Thoracic aorta (tissue), 2 donors: ENCODE measurements at regions not wholly inside any gene's neighbourhood (a gene's known extent, or its start where the extent isn't known, plus 50 kb on each side); places are given as distances from the start of the nearest gene placed in this dataset.

ENCODE experiments used
- ATAC-seq: fragments of 150-250 bp; one replicate; pipeline ENCODE4 v1.8.0; 2017; ENCODE audit warnings: low read depth; ENCODE audit not compliant: insufficient number of reproducible peaks, low FRiP score
- DNase-seq: peaks from one replicate; pipeline ENCODE4 v3.0.0-alpha.2; 2020; ENCODE audit warnings: low spot score
- H3K27ac ChIP-seq, 2 donors: fragments of 200-600 bp; sonication (generic); 1 replicate in 1 of 2; 2 replicates in 1 of 2; pipeline ENCODE4 v1.5.1; 2016; ENCODE audit warnings: mild to moderate bottlenecking in 2 of 2, moderate library complexity in 2 of 2
- H3K27me3 ChIP-seq: fragments of 200-600 bp; sonication (generic); replicated peaks from 2 replicates; pipeline ENCODE4 v1.6.0; 2016; ENCODE audit warnings: mild to moderate bottlenecking; ENCODE audit not compliant: insufficient read depth
- H3K36me3 ChIP-seq: fragments of 200-600 bp; sonication (generic); one replicate; pipeline ENCODE4 v1.5.1; 2016
- H3K4me1 ChIP-seq, 2 donors: fragments of 200-600 bp; sonication (generic); 1 replicate in 1 of 2; 2 replicates in 1 of 2; pipeline versions ENCODE4 v1.5.1 to v1.6.0; 2016; ENCODE audit warnings: low read depth in 2 of 2, mild to moderate bottlenecking in 1 of 2; ENCODE audit not compliant: control insufficient read depth in 1 of 2
- H3K4me3 ChIP-seq: fragments of 200-600 bp; sonication (generic); 2 replicates; pipeline ENCODE4 v1.5.1; 2016; ENCODE audit warnings: mild to moderate bottlenecking
- H3K9me3 ChIP-seq: fragments of 200-600 bp; sonication (generic); 2 replicates; pipeline ENCODE4 v1.5.1; 2016
- CTCF ChIP-seq: fragments of 200-600 bp; sonication (generic); IDR thresholded peaks from one replicate; pipeline ENCODE4 v1.5.1; 2019; ENCODE audit warnings: antibody characterized with exemption

DNA sequence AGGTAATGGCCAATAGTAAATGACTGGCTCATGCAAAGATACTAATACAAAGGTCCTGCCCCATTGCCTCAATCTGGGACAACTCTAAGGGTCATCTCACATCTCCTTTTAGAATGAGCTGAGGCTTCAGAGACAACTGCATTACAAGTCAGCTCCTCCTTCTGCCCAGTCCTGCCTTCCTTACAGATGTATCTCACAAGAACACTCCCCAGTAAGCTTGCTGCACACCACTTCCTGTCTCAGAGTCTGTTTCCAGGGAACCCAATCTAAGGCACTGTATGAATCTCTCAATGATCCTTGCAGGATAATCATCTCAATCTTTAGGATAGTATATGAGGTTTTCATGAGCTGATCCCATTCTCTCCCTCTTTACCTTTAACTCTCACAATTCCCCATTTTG is 57.8 kb upstream of the ZDHHC17 start:
- no peak for TF ChIP-seq CTCF
- H3K9me3 ChIP-seq, result no peaks in the 10 kb centered on the region
- no peak for DNase-seq
- no peaks in the 10 kb centered on the region for H3K4me1 ChIP-seq
- no peaks in the 10 kb centered on the region for H3K36me3 ChIP-seq
- H3K27me3 ChIP-seq, result no peaks in the 10 kb centered on the region
- no peak overlapping the region for H3K4me3 ChIP-seq
- ATAC-seq, result no peak
- no peak overlapping the region for H3K27ac ChIP-seq

- no peaks in the 10 kb centered on the region for H3K27me3 ChIP-seq
- H3K27ac ChIP-seq, result no peak overlapping the region
- H3K4me3 ChIP-seq, result no peak overlapping the region
- DNase-seq (no peak), ATAC-seq (no peak)
- TF ChIP-seq CTCF, result no peak
- H3K36me3 ChIP-seq, result no peaks in the 10 kb centered on the region
- H3K4me1 ChIP-seq, result no peaks in the 10 kb centered on the region
- no peaks in the 10 kb centered on the region for H3K9me3 ChIP-seq
Observed at GRCh38 chr12:76706761-76707160, 57.2 kb upstream of the ZDHHC17 start.

DNA sequence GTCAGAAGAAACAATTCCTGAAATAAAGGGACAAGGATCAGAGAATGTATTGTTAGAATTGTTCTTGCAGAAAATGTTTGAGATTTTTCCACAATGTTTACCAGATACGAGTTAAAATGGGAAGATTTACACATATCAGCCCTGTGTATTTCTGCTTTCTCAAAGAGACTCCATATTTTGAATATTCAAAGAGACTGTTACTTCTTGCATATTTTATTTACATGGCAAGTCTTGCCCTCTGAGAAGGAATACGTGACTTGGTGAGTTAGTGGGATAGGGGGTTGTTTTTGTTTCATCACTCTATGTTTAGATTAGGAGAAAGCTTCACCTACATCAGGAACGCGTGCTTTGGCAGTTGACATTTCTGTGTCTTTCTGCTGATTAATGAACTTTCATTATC is 56.1 kb upstream of the ZDHHC17 start:
- H3K9me3 ChIP-seq, result no peaks in the 10 kb centered on the region
- no peak for TF ChIP-seq CTCF
- no peak overlapping the region for H3K4me3 ChIP-seq
- DNase-seq (no peak), ATAC-seq (no peak)
- no peaks in the 10 kb centered on the region for H3K4me1 ChIP-seq
- no peaks in the 10 kb centered on the region for H3K36me3 ChIP-seq
- H3K27me3 ChIP-seq, result no peaks in the 10 kb centered on the region
- H3K27ac ChIP-seq, result no peak overlapping the region

GRCh38 chr12:76708296-76708695 is 55.6 kb upstream of the ZDHHC17 start:
- Histone ChIP-seq H3K36me3 (no peaks in the 10 kb centered on the region), H3K4me1 (no peaks in the 10 kb centered on the region), H3K27ac (no peak overlapping the region), H3K27me3 (no peaks in the 10 kb centered on the region), H3K4me3 (no peak overlapping the region), H3K9me3 (no peaks in the 10 kb centered on the region)
- no peak for TF ChIP-seq CTCF
- DNase-seq, result no peak
- no peak for ATAC-seq

DNA sequence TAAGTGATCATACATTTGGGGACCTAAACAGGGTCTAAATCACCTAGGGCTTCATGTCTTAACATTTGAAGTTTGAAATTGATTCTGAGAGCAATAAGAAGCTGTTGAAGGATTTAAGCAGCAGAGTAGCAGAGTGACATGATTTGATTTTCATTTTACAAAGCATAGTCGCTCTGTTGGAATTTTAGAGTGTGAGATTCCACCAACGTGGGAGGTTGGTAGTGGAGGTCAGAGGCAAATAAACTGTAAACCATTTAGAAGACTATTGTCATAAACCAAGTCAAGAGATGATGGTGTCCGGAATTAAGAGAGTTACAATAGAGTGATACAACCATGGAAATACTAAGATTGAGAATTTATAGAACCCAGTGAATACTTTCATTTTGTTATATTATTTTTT is 52.7 kb upstream of the ZDHHC17 start:
- H3K27me3 ChIP-seq, result no peaks in the 10 kb centered on the region
- H3K9me3 ChIP-seq, result no peaks in the 10 kb centered on the region
- ATAC-seq, result no peak
- H3K27ac ChIP-seq, result no peak overlapping the region
- no peak overlapping the region for H3K4me3 ChIP-seq
- no peaks in the 10 kb centered on the region for H3K4me1 ChIP-seq
- no peaks in the 10 kb centered on the region for H3K36me3 ChIP-seq
- DNase-seq, result no peak
- TF ChIP-seq CTCF, result no peak
